Bone marrow (tissue), 2 donors: ENCODE measurements at regions not wholly inside any gene's neighbourhood (a gene's known extent, or its start where the extent isn't known, plus 50 kb on each side); places are given as distances from the start of the nearest gene placed in this dataset.
"Not testable (repeated sequence)": the region's sequence is repeated elsewhere in the genome, so short reads cannot be mapped to it uniquely, and the experiment has no call there.

Experiments used
- DNase-seq, 2 donors: peaks; one replicate each; lab custom pipeline; 2025; lab: John Stamatoyannopoulos, UW

DNA sequence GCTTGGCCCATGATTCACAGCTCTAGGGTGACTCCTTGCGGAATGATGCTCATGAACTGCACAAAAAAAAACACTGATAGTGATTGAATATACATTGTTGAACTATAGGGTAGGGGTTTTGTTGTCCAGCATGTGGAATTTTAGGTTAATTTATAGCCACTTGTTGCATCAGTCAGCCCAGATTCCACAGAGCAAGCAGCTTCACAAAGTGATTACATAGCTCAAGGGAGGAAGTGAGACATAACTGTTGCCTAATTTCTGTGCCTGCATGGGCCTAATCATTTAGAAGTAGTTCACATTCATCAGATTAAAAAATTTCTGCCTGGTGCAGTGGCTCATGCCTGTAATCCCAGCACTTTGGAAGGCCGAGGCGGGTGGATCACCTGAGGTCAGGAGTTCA, 142.2 kb upstream of the ZNF722 start:
- DNase-seq = not testable (repeated sequence)

DNA sequence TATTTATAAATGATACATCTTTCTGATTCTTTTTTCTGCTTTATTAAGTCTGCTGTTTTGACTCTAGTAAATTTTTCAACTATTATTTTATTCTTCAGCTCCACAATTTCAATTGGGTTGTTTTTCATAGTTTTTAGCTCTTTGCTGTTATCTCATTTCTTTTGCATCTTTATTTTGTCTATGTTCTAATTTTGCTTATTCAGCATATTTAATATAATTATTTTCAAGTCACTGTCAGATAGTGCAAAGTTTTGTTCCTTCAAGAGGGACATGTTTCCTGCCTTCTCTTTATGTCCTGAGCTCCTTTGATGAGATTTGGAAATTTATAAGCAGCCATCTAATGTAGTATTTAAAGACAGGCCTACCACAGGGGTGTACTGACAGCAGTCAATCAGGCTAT, 131.5 kb upstream of the ZNF722 start:
- DNase-seq = no peak

DNA sequence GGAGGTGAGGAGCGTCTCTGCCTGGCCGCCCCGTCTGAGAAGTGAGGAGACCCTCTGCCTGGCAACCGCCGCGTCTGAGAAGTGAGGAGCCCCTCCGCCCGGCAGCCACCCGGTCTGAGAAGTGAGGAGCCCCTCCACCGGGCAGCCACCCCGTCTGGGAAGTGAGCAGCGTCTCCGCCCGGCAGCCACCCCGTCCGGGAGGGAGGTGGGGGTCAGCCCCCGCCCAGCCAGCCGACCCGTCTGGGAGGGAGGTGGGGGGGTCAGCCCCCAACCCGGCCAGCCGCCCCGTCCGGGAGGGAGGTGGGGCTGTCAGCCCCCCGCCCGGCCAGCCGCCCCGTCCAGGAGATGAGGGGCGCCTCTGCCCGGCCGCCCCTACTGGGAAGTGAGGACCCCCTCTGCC, 124.4 kb upstream of the ZNF722 start:
- not testable (repeated sequence) for DNase-seq

DNA sequence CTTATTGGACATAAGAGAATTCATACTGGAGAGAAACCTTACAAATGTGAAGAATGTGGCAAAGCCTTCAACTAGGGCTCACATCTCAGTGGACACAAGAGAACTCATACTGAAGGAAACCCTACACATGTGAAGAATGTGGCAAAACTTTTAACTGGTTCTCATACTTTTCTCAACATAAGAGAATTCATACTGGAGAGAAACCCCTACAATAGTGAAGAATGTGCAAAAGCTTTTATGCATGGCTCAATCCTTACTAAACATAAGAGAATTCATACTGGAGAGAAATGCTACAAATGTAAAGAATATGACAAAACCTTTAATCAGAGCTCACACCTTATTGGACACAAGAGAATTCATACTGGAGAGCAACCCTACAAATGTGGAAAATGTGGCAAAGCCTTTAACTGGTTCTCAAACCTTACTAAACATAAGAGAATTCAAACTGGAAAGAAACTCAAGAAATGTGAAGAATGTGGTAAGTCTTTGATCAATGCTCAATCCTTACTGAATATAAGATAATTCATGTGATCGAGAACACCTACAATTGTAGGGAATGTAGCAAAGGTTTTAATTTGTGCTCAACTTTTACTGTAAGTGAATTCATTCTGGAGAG, 121.8 kb upstream of the ZNF722 start:
- DNase-seq = no peak

DNA sequence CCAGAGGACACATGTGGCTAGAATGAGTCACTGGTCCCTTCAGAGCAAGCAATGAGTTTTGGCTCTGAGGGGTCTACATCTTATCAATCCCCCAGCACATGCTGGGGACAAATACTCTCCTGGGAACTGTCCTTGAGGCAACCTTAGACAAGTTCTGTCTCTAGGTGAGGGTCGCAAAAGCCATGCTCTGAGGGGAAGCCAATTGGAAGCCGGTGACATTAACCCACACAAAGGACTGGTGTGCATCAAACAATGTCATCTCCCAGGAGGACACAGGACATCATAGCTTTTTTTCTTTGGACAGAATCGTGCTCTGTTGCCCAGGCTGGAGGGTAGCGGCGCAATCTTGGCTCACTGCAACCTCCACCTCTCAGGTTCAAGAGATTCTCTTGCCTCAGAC, 111.6 kb upstream of the ZNF722 start:
- no peak for DNase-seq

DNA sequence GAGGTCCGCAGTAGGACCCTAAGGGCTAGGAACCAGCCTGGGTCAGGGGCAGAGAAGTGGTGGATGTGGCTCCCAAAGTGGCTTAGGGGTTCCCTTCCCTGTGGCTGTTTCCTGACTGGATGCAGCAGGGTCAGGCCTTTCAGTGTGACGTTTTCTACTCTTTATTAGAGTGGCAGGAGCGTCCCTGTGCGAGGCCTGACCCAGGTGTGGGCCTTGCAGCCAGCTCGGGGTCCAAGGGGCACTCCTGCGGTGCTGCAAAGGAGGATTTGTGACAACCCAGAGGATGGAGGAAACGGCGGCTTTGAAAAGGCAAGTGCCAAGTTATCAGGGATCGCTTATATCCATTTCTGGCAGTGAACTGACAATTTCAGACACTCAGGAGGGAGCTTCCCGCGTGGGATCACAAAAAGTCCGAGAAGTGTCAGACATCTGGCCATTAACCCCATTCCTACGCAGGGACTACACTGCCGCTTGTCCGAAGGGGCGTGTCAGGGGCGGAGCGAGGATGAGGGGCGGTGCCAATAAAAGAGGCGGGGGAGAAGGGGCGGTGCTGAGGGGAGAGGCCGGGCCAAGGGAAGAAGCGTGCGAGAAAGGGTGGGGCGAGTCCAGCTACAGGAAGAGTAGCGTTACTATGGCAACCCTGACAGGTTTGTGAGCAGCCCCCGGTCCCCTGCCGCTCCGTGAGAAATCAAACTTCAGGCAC, 98.8 kb upstream of the ZNF722 start:
- DNase-seq = no peak

DNA sequence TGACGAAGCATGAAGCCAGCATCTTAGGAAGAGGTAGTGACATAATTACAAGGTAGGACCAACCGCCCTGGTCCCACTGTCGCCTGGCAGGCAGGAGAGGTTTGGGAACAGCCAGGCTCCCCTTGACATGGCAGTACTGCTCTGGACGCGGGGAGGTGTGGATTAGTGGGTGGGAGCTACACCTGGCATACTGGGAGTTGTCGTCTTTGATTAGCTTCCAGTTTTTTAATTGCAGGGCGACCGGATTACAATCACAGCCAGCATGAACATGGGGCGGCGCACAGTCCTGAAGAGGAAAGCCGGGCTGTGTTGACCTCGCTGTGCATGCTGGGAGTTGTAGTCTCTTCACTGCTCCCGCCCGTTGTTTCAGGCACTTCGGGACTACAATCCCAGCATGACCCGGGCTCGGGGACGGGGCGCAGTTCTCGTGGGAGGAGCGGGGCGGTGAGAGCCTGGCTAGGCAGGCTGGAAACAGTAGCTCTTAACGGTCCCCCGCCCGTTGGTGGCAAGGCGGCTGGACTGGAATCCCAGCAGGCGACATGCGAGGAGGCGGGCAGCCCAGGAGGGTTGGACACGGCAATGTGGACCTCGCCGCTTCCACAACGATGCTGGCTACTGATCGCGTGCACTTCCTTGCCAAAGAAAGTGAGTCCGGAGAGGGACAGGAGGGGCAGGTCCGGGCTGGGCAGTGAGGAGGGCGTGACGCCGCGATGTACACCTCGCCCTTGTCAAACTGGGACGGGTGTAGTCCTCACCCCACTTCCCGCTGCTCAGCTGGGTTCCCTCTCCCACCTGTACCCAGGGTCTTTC, 98.0 kb upstream of the ZNF722 start:
- DNase-seq = peak in 1 of 2 donors; percentile 21

DNA sequence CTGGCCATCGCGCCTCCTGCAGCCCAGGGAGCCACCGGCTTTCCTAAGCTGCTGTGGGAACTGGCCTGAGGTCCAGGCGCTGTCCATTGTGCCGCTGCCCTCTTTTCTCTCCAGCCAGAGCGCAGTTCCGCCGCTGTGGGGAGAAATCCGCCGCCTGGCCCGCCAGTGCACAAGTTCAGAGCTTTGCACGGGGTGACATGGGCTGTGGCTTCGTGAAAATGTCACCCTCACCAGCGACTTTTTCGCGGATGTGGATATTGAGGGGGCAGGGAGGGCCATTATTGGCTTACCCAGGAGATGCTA, 97.5 kb upstream of the ZNF722 start:
- not testable (repeated sequence) for DNase-seq

DNA sequence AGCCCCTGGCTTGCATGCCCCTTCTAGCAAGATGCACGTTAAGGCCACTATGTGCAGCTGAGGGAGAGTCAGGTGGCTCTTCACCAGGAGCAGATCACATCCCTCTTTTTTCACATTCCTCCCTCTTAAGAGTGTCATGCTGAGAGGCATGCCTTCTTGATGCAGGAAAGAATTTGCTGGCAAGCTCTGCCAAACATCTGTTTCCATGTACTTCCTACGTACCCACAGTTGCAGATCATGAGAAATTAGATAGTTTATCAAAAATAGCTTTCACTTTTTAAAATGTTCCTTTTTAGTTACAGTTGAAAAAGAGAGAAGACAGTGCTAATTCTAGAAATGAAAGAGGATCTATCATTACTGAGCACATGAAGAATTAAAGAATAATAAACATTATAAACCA, 79.7 kb upstream of the ZNF722 start:
- DNase-seq = no peak

DNA sequence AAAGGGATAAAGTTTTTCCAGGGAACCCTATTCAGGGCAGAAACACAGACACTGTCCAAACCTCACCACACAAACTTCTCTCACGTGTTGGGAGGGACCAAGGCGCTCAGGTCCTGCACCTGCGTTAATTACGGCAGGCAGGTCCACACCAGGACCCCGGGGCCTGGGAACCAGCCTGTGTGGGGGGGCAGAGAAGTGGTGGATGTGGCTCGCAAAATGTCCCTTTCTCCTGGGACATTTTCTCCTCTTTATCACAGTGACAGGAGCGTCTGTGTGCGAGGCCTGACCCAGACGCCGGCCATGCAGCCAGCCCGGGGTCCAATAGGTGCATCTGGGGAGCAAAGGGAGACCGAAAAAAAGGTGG, 73.4 kb upstream of the ZNF722 start:
- DNase-seq = no peak

DNA sequence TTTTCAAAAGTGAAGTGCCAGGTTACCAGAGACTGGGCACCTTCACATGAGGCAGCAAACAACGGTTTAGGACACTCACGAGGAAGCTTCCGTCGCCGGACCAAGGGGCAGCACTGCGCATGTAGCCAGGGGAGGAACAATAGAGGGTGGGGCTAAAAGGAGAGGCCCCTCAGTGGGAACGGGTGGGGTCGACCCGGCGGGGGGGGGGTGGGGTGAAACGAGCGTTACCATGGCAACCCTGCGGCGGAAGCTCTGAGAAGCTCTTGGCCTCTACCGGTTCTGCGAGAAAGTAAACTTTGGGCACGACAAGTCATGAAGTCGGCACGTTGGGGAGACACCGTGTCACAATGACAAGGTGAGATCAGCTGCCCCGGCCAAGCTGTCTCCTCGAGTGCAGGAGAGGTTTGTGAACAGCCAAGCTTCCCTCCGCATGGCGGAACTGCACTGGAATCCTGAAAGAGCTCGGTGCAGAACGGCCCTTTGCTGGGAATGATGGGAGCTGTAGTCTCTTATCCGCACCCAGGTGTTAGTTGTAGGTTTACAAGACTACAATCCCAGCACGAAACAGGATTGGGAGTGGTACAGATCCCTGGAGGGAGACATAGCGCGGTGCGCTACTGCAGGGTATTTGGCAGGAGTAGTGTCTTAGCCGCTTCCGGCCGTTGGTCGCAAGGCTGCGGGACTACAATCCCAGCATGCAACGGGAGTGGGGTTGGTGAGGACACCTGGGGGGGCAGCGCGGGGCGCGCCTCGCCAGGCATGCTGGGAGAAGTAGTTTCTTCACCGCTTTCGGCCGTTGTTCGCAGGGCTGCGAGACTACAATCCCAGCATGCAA, 72.8 kb upstream of the ZNF722 start:
- peak in 1 of 2 donors; percentile 55 for DNase-seq

DNA sequence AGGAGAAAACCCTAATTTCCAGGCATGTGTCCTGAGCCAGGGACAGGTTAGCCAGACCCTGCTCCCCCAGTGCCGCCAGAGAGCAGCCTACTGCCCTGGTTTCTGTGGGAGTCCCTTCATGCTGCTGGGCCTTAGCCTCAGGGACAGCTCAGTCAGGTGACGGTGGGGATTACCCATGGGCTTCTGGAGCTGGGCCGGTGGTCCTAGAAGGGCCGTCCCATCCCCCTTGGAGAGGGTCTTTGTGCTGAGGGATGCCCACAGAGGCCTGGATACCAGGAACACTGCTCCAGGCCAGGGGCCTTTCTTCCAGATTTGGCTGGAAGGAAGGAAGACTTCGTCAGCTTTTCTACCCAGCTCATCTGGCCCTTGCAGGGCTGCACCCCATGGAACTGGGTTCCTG, 71.4 kb upstream of the ZNF722 start:
- no peak for DNase-seq

DNA sequence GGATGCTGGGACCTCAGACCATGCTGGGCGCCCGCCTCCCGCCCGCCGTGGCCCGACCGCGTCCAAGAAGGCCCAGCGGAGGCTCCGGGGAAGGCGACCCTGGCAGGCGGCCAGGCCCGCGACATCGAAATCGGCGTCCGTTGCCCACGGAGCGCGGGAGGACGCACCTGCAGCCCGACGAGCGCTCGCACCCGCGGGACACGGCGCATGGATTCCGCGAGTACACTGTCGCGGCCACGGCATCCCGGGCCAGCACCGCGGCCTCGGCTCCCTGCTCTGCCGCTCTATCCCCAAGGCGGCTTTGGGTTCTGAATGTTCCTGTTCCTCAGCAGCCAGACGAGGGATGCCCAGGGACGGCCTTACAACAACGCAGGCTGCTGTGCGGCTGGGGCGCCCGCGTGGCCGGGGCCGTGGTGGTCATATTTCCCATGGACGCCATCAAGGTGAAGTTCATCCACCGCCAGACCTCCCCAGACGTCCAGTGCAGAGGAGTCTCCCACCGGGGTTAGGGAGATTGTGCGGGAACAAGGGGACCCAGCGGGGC, 67.5 kb upstream of the ZNF722 start:
- DNase-seq = no peak

DNA sequence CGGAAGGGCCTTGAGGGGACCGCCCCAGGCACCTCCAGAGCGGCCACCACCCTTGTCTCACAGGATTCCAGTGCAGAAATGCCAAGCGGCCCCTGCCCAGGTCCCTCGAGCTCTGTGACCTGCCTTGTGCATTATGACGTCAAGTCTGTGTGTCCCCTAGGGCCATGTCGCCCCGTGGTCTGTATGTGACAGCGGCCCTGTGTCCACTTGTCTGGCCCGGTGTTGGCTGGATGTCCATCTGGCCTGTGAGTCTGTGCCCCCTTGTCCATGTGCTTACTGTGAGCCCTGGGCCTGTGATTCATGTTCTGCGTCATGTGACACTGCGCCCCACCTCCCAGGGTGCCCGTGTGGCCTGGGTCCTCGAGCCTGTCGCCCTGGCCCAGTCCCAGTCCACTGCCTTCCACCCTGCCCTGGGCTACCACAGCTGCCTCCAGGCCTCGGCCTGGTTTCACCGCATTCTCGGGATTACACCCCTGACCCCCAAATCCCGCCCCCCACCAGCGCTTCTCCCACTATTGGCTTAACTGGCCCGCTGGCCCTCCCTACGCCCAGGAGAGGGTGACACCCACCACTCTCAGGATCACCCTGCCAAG, 66.6 kb upstream of the ZNF722 start:
- no peak for DNase-seq
